GM18499 (cell line): ENCODE measurements at regions not wholly inside any gene's neighbourhood (a gene's known extent, or its start where the extent isn't known, plus 50 kb on each side); places are given as distances from the start of the nearest gene placed in this dataset.

Experiments
- ATAC-seq: cut with Tn5 transposase; IDR thresholded peaks from one replicate; pipeline ENCODE4 v1.9.1; 2021; ENCODE audit warnings: moderate number of reproducible peaks; ENCODE audit not compliant: insufficient read depth, unreplicated experiment

DNA sequence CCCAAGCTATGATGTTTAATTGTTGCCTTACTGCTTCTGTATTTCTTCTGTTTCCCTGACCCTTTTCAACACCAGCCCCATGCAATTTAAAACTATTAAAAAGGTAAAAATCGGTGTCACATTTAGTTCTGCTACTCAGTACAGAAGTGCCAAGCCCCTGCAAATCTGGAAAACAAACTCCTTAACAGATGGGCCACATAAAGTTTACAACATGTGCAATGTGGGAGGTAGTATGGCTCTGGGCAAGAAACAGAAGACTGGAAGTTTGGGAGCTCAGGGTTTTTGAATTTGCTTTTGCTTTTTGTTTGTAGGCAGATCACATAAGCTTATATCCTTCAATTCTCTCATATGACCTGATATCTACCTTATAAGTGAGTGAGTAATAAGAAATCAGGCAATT, 404.0 kb upstream of the ATP2B1 start:
- ATAC-seq = no peak

- ATAC-seq = no peak
Measured at GRCh38 chr12:90111791-90112580, 403.3 kb upstream of the ATP2B1 start.

- no peak for ATAC-seq
Measured at GRCh38 chr12:90106568-90106967, 397.9 kb upstream of the ATP2B1 start.

DNA sequence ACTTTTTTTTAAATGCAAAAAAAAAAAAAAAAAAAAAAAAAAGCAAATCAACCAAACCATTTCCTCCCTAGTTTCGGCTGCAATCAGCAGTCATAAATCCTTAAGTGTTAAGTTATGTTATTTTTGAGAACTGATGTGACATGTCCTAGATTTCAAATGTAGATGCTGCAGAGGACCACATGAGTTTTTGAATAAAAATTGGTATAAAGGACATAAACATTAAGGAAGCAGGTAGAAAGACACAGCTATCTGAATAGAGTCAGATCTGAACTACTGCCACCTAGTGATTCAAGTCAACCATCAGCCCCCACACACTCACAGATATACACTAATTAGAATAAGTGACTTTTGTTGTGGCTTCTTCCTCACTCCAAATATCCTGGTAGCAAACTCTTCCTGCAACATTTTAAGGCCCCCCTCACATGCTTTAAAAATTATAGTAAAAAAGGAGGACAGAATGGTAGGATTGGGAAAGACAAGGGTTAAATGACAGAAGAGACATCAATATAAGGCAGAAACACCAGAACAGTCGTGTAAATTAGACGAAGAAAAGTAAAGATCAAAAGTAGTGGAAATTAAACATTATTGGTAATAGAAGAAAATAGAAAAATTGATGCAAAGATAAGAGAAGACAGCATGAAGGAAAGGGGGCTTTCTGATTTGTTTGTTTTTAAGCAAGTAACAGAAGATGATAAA, 394.5 kb upstream of the ATP2B1 start:
- ATAC-seq = no peak

GRCh38 chr12:90100579-90100978, 391.9 kb upstream of the ATP2B1 start:
- no peak for ATAC-seq

GRCh38 chr12:90099288-90099687, 390.6 kb upstream of the ATP2B1 start:
- ATAC-seq = no peak

- ATAC-seq = no peak
Measured at GRCh38 chr12:90098132-90098779, 389.6 kb upstream of the ATP2B1 start.

DNA sequence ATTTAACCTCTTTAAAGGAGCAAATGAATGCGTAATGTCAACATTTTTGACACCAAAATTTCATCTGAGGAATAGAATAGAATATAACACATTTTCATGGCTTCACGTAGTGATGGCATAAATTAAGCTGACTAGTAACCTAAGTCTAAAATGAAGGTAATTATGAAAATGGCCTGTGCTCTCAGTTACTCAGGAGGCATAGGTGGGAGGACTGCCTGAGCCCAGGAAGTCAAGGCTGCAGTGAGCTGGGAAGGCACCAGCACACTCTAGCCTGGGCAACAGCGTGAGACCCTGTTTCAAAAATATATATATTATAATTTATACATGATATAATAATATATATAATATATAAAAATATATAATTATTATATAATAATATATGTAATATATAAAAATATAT, 383.2 kb upstream of the ATP2B1 start:
- ATAC-seq = no peak

GRCh38 chr12:90090929-90091651, 382.5 kb upstream of the ATP2B1 start:
- no peak for ATAC-seq

DNA sequence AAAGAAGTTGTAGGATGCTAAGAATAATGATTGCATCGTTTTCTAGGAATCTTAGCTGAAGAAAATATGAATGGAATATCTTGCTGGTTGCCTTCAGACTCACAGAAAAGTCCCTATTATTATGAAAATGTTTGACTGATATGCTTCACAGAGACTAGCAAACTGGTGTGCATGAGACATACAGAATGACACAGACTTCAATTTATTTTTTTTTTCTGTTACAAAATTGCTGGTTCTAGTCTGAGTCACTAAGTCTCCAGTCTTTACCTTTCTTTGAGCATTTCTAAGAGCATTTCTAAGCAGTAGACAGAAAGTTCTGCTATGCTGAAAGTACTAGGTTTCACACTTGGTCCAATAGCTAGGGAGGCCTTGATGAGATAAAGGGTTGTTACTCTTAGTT, 377.6 kb upstream of the ATP2B1 start:
- ATAC-seq = no peak

- ATAC-seq = no peak
Measured at GRCh38 chr12:90085494-90086274, 377.0 kb upstream of the ATP2B1 start.

GRCh38 chr12:90084018-90084417, 375.4 kb upstream of the ATP2B1 start:
- no peak for ATAC-seq

DNA sequence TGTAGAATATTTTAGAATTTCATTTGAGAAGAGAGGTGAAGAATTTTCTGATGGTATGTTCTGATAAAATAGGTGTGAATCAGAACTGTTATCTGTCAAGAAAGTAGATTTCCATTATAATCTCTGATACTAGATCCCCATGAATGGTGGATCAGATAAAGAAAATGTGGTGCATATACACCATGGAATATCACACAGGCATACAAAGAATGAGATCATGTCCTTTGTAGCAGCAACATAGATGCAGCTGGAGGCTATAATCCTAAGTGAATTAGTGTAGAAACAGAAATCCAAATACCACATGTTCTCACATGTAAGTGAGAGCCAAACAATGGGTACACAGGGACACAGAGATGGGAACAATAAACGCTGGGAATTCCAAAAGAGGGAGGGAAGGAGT, 372.0 kb upstream of the ATP2B1 start:
- ATAC-seq = no peak

DNA sequence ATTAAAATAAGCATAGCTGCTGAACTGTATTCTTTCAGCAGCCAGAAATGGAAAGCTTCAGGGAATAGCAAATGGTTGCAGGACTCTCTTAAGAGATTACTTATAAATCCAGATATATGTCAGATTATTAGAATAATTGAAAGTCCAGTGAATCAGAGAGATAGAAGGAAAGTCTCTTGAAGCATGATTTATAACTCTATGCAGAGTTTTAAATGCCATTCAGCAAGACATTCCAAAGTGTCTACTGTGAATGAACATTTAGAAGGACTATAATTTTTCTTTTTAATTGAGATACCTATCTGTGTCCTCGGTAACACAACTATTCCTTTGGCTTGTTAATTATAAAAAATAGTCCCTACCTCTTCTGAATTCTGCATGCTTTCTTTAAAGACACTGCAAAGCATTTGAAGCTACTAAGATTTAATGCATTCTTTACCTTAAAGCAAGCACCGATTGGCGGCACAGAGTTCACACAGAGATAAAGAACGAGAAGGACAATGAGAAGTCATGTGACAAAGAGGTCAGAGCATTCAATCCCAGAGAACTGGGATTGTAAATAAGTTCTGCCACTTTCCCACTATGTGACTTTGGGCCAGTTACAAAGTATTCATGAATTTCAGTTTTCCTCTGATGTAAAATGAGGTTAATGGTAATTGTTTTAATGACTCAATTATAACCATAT, 371.0 kb upstream of the ATP2B1 start:
- ATAC-seq = no peak

- no peak for ATAC-seq
Measured at GRCh38 chr12:90078344-90078743, 369.7 kb upstream of the ATP2B1 start.

DNA sequence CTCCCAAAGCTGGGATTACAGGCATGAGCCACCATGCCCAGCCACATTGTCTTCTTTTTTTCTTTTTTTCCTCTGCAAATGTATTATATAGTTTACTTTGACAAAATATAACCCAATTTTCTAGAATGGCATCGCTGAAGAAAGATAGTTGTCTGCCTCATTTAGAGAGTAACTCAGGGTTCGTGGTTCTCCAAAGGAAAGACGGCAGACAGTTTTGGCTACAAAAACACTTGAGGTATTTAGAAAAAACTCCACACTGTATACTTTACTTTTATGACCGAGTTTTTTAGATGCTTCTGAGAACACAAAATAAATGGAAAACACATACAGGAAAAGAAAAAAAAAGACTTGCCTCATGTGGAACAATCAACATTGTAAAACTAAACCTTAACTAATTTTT, 369.1 kb upstream of the ATP2B1 start:
- ATAC-seq = no peak

DNA sequence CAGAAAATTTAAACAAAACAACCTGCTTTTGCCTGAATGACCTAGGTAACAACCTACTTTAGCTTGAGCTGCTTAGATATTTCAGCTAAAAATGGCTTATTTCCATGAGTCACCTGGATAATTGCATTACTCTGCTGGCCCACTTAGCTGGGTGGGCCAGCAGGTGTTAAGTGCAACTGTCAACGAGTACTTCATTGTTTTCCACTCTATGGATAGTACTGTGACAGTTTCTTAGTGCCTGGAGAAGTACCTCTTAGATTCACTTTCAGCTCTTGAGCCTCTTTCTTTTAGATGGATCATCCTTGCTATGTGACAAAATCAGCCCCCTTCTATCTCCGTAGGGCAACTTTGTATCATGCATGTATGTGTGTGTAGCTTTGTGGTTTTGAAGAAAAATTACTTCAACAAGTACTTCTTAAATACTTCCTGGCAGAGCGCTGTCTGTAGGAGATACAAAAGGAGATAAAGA, 368.2 kb upstream of the ATP2B1 start:
- no peak for ATAC-seq

DNA sequence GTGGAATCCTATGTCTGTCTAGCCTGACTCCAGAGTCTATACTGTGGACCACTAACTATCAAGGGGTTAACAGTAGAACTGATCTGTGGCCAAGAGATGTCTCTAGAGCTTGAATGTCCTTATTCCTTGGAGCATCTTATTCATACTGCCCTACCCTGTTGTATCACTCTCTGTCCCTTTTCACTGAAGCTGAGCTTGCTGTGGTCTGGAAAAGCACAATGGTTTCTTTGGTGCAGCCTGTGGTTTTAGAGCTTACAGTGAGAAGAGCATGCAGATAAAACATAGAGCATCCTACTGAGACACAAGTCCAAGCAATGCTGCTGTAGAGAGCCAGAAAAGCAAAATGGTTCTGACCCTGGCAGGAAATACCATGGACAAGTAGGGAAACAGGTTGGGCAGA, 367.0 kb upstream of the ATP2B1 start:
- no peak for ATAC-seq

GRCh38 chr12:90074086-90074485, 365.4 kb upstream of the ATP2B1 start:
- ATAC-seq = no peak
